Transverse colon (tissue), 4 donors: ENCODE measurements at regions not wholly inside any gene's neighbourhood (a gene's known extent, or its start where the extent isn't known, plus 50 kb on each side); places are given as distances from the start of the nearest gene placed in this dataset.

ENCODE experiments used
- POLR2A ChIP-seq: fragments of 450-650 bp; IDR thresholded peaks from one replicate; pipeline ENCODE4 v1.6.1; 2016; ENCODE audit warnings: antibody characterized with exemption, mild to moderate bottlenecking, moderate library complexity
- POLR2AphosphoS5 ChIP-seq, 3 donors: sonication (generic); formaldehyde crosslinking; IDR thresholded peaks; one replicate each; pipeline ENCODE4 v1.6.1; 2016; ENCODE audit warnings: antibody characterized with exemption in 3 of 3
- TF ChIP-seq, protein P1 (sequence below), 5 experiments: fragments of 200-600 bp in 3 of 5; fragments of 450-650 bp in 2 of 5; sonication (generic) in 3 of 5; IDR thresholded peaks; 1 replicate in 2 of 5; 2 replicates in 3 of 5; pipeline ENCODE4 v1.5.1; 2016 to 2017; ENCODE audit warnings: antibody characterized with exemption in 5 of 5, inconsistent platforms in 3 of 5, mild to moderate bottlenecking in 2 of 5, moderate library complexity in 1 of 5

GRCh38 chr1:170310014-170310405 lies 164.3 kb downstream of the NTMT2 start:
- TF ChIP-seq, protein P1, sequence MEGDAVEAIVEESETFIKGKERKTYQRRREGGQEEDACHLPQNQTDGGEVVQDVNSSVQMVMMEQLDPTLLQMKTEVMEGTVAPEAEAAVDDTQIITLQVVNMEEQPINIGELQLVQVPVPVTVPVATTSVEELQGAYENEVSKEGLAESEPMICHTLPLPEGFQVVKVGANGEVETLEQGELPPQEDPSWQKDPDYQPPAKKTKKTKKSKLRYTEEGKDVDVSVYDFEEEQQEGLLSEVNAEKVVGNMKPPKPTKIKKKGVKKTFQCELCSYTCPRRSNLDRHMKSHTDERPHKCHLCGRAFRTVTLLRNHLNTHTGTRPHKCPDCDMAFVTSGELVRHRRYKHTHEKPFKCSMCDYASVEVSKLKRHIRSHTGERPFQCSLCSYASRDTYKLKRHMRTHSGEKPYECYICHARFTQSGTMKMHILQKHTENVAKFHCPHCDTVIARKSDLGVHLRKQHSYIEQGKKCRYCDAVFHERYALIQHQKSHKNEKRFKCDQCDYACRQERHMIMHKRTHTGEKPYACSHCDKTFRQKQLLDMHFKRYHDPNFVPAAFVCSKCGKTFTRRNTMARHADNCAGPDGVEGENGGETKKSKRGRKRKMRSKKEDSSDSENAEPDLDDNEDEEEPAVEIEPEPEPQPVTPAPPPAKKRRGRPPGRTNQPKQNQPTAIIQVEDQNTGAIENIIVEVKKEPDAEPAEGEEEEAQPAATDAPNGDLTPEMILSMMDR (IDR thresholded peaks at IDR 0.05) = no peak
- TF ChIP-seq POLR2AphosphoS5 (IDR thresholded peaks at IDR 0.05) = no peak
- no peak for TF ChIP-seq POLR2A
